Activated CD8-positive, alpha-beta memory T cell treated with anti-CD3 and anti-CD28 coated beads, Interleukin-2, amount 50 U/mL, for 24 hours (primary cell): ENCODE measurements at regions not wholly inside any gene's neighbourhood (a gene's known extent, or its start where the extent isn't known, plus 50 kb on each side); places are given as distances from the start of the nearest gene placed in this dataset.

Experiments used
- DNase-seq: peaks from one replicate; pipeline ENCODE4 v3.0.0-alpha.2; 2020; ENCODE audit errors: extremely low read depth

GRCh38 chr21:27647921-27648320, 681.0 kb upstream of the ADAMTS5 start:
- DNase-seq: no peak

- no peak for DNase-seq
These were observed 680.5 kb upstream of the ADAMTS5 start for GRCh38 chr21:27647401-27647800.

GRCh38 chr21:27646691-27647090, 679.8 kb upstream of the ADAMTS5 start:
- no peak for DNase-seq

GRCh38 chr21:27646056-27646455, 679.2 kb upstream of the ADAMTS5 start:
- DNase-seq: no peak

GRCh38 chr21:27645285-27645684, 678.4 kb upstream of the ADAMTS5 start:
- DNase-seq: no peak

- no peak for DNase-seq
These were observed 676.4 kb upstream of the ADAMTS5 start for GRCh38 chr21:27643326-27643725.

- DNase-seq: no peak
These were observed 672.4 kb upstream of the ADAMTS5 start for GRCh38 chr21:27639286-27639685.

- DNase-seq: no peak
These were observed 669.8 kb upstream of the ADAMTS5 start for GRCh38 chr21:27636656-27637055.

GRCh38 chr21:27633631-27634030, 666.7 kb upstream of the ADAMTS5 start:
- DNase-seq: no peak

GRCh38 chr21:27631471-27631870, 664.6 kb upstream of the ADAMTS5 start:
- no peak for DNase-seq

- DNase-seq: no peak
These were observed 655.7 kb upstream of the ADAMTS5 start for GRCh38 chr21:27622631-27623030.

GRCh38 chr21:27614231-27614630, 647.3 kb upstream of the ADAMTS5 start:
- DNase-seq: no peak

- no peak for DNase-seq
These were observed 639.5 kb upstream of the ADAMTS5 start for GRCh38 chr21:27606422-27606821.

GRCh38 chr21:27596196-27596595, 629.3 kb upstream of the ADAMTS5 start:
- DNase-seq: no peak

GRCh38 chr21:27595716-27596115, 628.8 kb upstream of the ADAMTS5 start:
- no peak for DNase-seq

- DNase-seq: no peak
These were observed 623.4 kb upstream of the ADAMTS5 start for GRCh38 chr21:27590271-27590670.

GRCh38 chr21:27589781-27590180, 622.9 kb upstream of the ADAMTS5 start:
- no peak for DNase-seq

- DNase-seq: no peak
These were observed 620.1 kb upstream of the ADAMTS5 start for GRCh38 chr21:27586986-27587385.

GRCh38 chr21:27586326-27586725, 619.4 kb upstream of the ADAMTS5 start:
- no peak for DNase-seq

- no peak for DNase-seq
These were observed 617.4 kb upstream of the ADAMTS5 start for GRCh38 chr21:27584256-27584655.

GRCh38 chr21:27582948-27583430, 616.1 kb upstream of the ADAMTS5 start:
- no peak for DNase-seq

GRCh38 chr21:27582246-27582947, 615.5 kb upstream of the ADAMTS5 start:
- no peak for DNase-seq

GRCh38 chr21:27581168-27581567, 614.3 kb upstream of the ADAMTS5 start:
- no peak for DNase-seq

GRCh38 chr21:27580276-27580675, 613.4 kb upstream of the ADAMTS5 start:
- DNase-seq: no peak
